ENCODE measurements at regions not wholly inside any gene's neighbourhood (a gene's known extent, or its start where the extent isn't known, plus 50 kb on each side); places are given as distances from the start of the nearest gene placed in this dataset.

GRCh38 chr18:10201226-10201625 lies 253.2 kb upstream of the APCDD1 start:
- no peak for TF ChIP-seq REST (IDR thresholded peaks at IDR 0.05; ENCODE audit: borderline replicate concordance)
- no peak for TF ChIP-seq CTCF (IDR thresholded peaks at IDR 0.05; ENCODE audit: poor library complexity, severe bottlenecking)
- no peak for TF ChIP-seq EZH2 (IDR thresholded peaks at IDR 0.05; ENCODE audit: borderline replicate concordance, insufficient read depth, low read length, poor library complexity, severe bottlenecking)
- TF ChIP-seq MXI1 (conservative IDR thresholded peaks at IDR 0.05; ENCODE audit: poor library complexity, severe bottlenecking): no peak
- no peak for TF ChIP-seq TAF1 (IDR thresholded peaks at IDR 0.05; ENCODE audit: low read depth)
- TF ChIP-seq EP300 (conservative IDR thresholded peaks at IDR 0.05; ENCODE audit: poor library complexity, severe bottlenecking): no peak
- no peak for TF ChIP-seq POLR2AphosphoS5 (IDR thresholded peaks at IDR 0.05)
- TF ChIP-seq RAD21 (conservative IDR thresholded peaks at IDR 0.05): no peak
- TF ChIP-seq SMC3 (conservative IDR thresholded peaks at IDR 0.05; ENCODE audit: poor library complexity): no peak
